ENCODE measurements at regions not wholly inside any gene's neighbourhood (a gene's known extent, or its start where the extent isn't known, plus 50 kb on each side); places are given as distances from the start of the nearest gene placed in this dataset.

- H3K9me3 ChIP-seq = no peaks in the 10 kb centered on the region
- no peak overlapping the region for H3K4me3 ChIP-seq
- no peak for DNase-seq (ENCODE audit: low spot score)
- H3K36me3 ChIP-seq = no peaks in the 10 kb centered on the region
- no peaks in the 10 kb centered on the region for H3K27me3 ChIP-seq (replicated peaks; ENCODE audit: insufficient read depth)
- H3K4me1 ChIP-seq (replicated peaks) = no peaks in the 10 kb centered on the region
- TF ChIP-seq POLR2AphosphoS5 (IDR thresholded peaks at IDR 0.05) (no peak), CTCF (IDR thresholded peaks at IDR 0.05) (no peak), POLR2A (IDR thresholded peaks at IDR 0.05) (no peak)
- H3K27ac ChIP-seq = no peak overlapping the region
- 94% methylated on average over 4 of the region's 4 CpGs for WGBS
- intact Hi-C loops (cut with DNase I) = no loop called here
Measured at GRCh38 chr10:65720901-65721300, 1204.9 kb upstream of the LRRTM3 start.

GRCh38 chr10:65723525-65723924 lies 1202.3 kb upstream of the LRRTM3 start:
- H3K9me3 ChIP-seq = no peaks in the 10 kb centered on the region
- no peak overlapping the region for H3K27ac ChIP-seq
- no peak for TF ChIP-seq POLR2AphosphoS5 (IDR thresholded peaks at IDR 0.05)
- TF ChIP-seq POLR2A (IDR thresholded peaks at IDR 0.05) = no peak
- no peak for TF ChIP-seq CTCF (IDR thresholded peaks at IDR 0.05)
- H3K4me1 ChIP-seq (replicated peaks) = no peaks in the 10 kb centered on the region
- H3K4me3 ChIP-seq = no peak overlapping the region
- intact Hi-C loops (cut with DNase I) = no loop called here
- 90% methylated on average over 6 of the region's 6 CpGs for WGBS
- no peak for DNase-seq (ENCODE audit: low spot score)
- H3K27me3 ChIP-seq (replicated peaks; ENCODE audit: insufficient read depth) = no peaks in the 10 kb centered on the region
- H3K36me3 ChIP-seq = no peaks in the 10 kb centered on the region

- intact Hi-C loops (cut with DNase I) = no loop called here
- H3K9me3 ChIP-seq = no peaks in the 10 kb centered on the region
- H3K27ac ChIP-seq = no peak overlapping the region
- WGBS = 88% methylated on average over 2 of the region's 2 CpGs
- TF ChIP-seq POLR2AphosphoS5 (IDR thresholded peaks at IDR 0.05) = no peak
- TF ChIP-seq CTCF (IDR thresholded peaks at IDR 0.05) = no peak
- no peak for TF ChIP-seq POLR2A (IDR thresholded peaks at IDR 0.05)
- no peaks in the 10 kb centered on the region for H3K4me1 ChIP-seq (replicated peaks)
- H3K27me3 ChIP-seq (replicated peaks; ENCODE audit: insufficient read depth) = no peaks in the 10 kb centered on the region
- DNase-seq (ENCODE audit: low spot score) = no peak
- H3K36me3 ChIP-seq = no peaks in the 10 kb centered on the region
- no peak overlapping the region for H3K4me3 ChIP-seq
Measured at GRCh38 chr10:65735382-65735781, 1190.5 kb upstream of the LRRTM3 start.

GRCh38 chr10:65742906-65743305 lies 1182.9 kb upstream of the LRRTM3 start:
- intact Hi-C loops (cut with DNase I) = no loop called here
- H3K9me3 ChIP-seq = no peaks in the 10 kb centered on the region
- H3K27me3 ChIP-seq (replicated peaks; ENCODE audit: insufficient read depth) = no peaks in the 10 kb centered on the region
- H3K27ac ChIP-seq = no peak overlapping the region
- no peak overlapping the region for H3K4me3 ChIP-seq
- TF ChIP-seq POLR2AphosphoS5 (IDR thresholded peaks at IDR 0.05) (no peak), POLR2A (IDR thresholded peaks at IDR 0.05) (no peak), CTCF (IDR thresholded peaks at IDR 0.05) (no peak)
- no peaks in the 10 kb centered on the region for H3K36me3 ChIP-seq
- no peaks in the 10 kb centered on the region for H3K4me1 ChIP-seq (replicated peaks)
- 77% methylated on average over 1 of the region's 1 CpG for WGBS
- DNase-seq (ENCODE audit: low spot score) = no peak

GRCh38 chr10:65751218-65751617 lies 1174.6 kb upstream of the LRRTM3 start:
- TF ChIP-seq POLR2A (IDR thresholded peaks at IDR 0.05) = no peak
- TF ChIP-seq POLR2AphosphoS5 (IDR thresholded peaks at IDR 0.05) = no peak
- no peak for TF ChIP-seq CTCF (IDR thresholded peaks at IDR 0.05)

More at GRCh38 chr10:65751218-65751617, 1174.6 kb upstream of the LRRTM3 start:
- Histone ChIP-seq H3K4me1 (replicated peaks) (no peaks in the 10 kb centered on the region), H3K4me3 (no peak overlapping the region), H3K36me3 (no peaks in the 10 kb centered on the region), H3K9me3 (no peaks in the 10 kb centered on the region), H3K27me3 (replicated peaks; ENCODE audit: insufficient read depth) (no peaks in the 10 kb centered on the region), H3K27ac (no peak overlapping the region)
- intact Hi-C loops (cut with DNase I) = no loop called here
- DNase-seq (ENCODE audit: low spot score) = no peak
